ENCODE measurements at regions not wholly inside any gene's neighbourhood (a gene's known extent, or its start where the extent isn't known, plus 50 kb on each side); places are given as distances from the start of the nearest gene placed in this dataset.

- DNase-seq = no peak
Measured at GRCh38 chr7:118713039-118713438, 488.5 kb downstream of the ANKRD7 start.

- no peak for DNase-seq
Measured at GRCh38 chr7:118720632-118721031, 496.1 kb downstream of the ANKRD7 start.

GRCh38 chr7:118731854-118732253 is 507.4 kb downstream of the ANKRD7 start:
- DNase-seq = no peak

- no peak for DNase-seq
Measured at GRCh38 chr7:118734541-118734940, 510.0 kb downstream of the ANKRD7 start.

GRCh38 chr7:118735441-118735840 is 510.9 kb downstream of the ANKRD7 start:
- no peak for DNase-seq

GRCh38 chr7:118737935-118738334 is 513.4 kb downstream of the ANKRD7 start:
- no peak for DNase-seq

- no peak for DNase-seq
Measured at GRCh38 chr7:118745927-118746326, 521.4 kb downstream of the ANKRD7 start.

GRCh38 chr7:118747473-118747872 is 523.0 kb downstream of the ANKRD7 start:
- DNase-seq = no peak

GRCh38 chr7:118753479-118753878 is 529.0 kb downstream of the ANKRD7 start:
- DNase-seq = no peak

- DNase-seq = no peak
Measured at GRCh38 chr7:118754608-118755007, 530.1 kb downstream of the ANKRD7 start.

- DNase-seq = no peak
Measured at GRCh38 chr7:118755067-118755625, 530.6 kb downstream of the ANKRD7 start.

- DNase-seq = no peak
Measured at GRCh38 chr7:118757066-118757465, 532.6 kb downstream of the ANKRD7 start.

- DNase-seq = no peak
Measured at GRCh38 chr7:118758582-118758981, 534.1 kb downstream of the ANKRD7 start.

GRCh38 chr7:118759921-118760320 is 535.4 kb downstream of the ANKRD7 start:
- DNase-seq = no peak

GRCh38 chr7:118762451-118762850 is 537.9 kb downstream of the ANKRD7 start:
- DNase-seq = no peak

GRCh38 chr7:118764221-118764620 is 539.7 kb downstream of the ANKRD7 start:
- DNase-seq = no peak

GRCh38 chr7:118771672-118772071 is 547.2 kb downstream of the ANKRD7 start:
- no peak for DNase-seq

GRCh38 chr7:118777308-118777707 is 552.8 kb downstream of the ANKRD7 start:
- DNase-seq = no peak

GRCh38 chr7:118792682-118793081 is 568.2 kb downstream of the ANKRD7 start:
- no peak for DNase-seq

- DNase-seq = no peak
Measured at GRCh38 chr7:118793582-118793981, 569.1 kb downstream of the ANKRD7 start.

GRCh38 chr7:118794419-118794818 is 569.9 kb downstream of the ANKRD7 start:
- DNase-seq = no peak

GRCh38 chr7:118801366-118801765 is 576.9 kb downstream of the ANKRD7 start:
- DNase-seq = no peak

GRCh38 chr7:118802726-118803125 is 578.2 kb downstream of the ANKRD7 start:
- no peak for DNase-seq

GRCh38 chr7:118826246-118826645 is 601.7 kb downstream of the ANKRD7 start:
- DNase-seq = no peak

GRCh38 chr7:118836933-118837332 is 612.4 kb downstream of the ANKRD7 start:
- no peak for DNase-seq

GRCh38 chr7:118839515-118839914 is 615.0 kb downstream of the ANKRD7 start:
- no peak for DNase-seq

Measured in NCI-H774 (cell line).